HG03432 (cell line): ENCODE measurements at regions not wholly inside any gene's neighbourhood (a gene's known extent, or its start where the extent isn't known, plus 50 kb on each side); places are given as distances from the start of the nearest gene placed in this dataset.

Experiments
- ATAC-seq: cut with Tn5 transposase; IDR thresholded peaks from one replicate; pipeline ENCODE4 v1.9.1; 2021; ENCODE audit warnings: mild to moderate bottlenecking, moderate library complexity; ENCODE audit not compliant: unreplicated experiment

DNA sequence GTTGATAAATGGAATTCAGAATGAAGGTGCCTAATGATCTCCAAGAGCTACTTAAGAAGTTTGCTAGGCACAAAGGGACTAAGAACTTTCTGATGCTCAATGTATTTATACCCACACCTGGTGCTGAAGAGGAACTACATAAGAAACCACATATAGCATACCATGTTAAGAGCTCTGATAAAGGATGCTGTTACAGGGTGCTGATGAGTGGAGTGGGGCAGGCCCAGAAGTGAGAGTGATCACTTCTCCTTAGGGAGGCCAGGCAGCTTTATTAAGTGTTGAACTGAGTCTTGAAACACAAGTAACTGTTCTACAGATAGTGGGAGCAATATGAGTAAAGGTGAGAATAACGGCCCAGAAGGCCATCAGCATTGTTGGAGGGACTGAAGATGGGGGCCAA lies 68.3 kb upstream of the CHRDL1 start:
- ATAC-seq: no peak

GRCh38 chrX:110858565-110858964 lies 62.9 kb upstream of the CHRDL1 start:
- no peak for ATAC-seq

GRCh38 chrX:110853610-110854009 lies 58.0 kb upstream of the CHRDL1 start:
- ATAC-seq: peak; percentile 55

- ATAC-seq: peak; percentile 44
Measured at GRCh38 chrX:110852180-110852579, 56.6 kb upstream of the CHRDL1 start.

DNA sequence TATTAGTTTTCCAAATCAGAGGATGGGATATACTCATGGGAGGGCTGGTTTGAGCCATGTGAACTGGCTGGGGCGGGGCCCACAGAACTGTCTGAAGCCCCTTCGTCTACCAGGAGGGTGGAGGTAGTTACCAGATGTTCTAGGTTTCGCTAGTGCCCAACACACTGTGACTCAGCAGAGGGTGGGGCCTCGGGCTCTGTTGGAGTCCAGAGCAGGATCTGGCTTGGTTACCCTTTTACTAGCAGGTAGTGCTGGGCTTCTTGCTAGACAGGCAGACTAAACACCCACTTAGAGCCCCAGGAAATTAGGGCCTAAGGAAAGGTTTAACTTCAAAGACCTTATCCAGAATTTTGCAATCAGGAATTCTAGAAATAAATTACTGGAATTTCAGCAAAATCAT lies 56.2 kb upstream of the CHRDL1 start:
- no peak for ATAC-seq

DNA sequence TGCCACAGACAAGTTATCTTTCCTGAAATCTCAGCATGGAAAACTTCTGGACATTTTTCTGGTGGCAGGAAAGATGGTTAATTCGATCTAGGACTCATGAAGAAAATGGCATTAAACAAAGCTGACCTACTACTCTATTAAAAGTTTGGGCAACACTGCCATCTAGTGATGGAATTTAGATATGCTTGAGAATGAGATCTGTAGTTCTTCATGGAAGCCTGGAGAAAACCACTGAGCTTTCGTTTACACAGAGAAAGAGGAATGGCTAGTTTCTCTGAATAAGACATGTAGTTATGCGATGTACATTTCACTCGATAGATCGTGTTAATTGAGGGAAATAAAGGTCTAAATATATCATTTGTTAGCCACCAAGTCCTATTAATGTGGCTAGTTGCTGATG lies 51.7 kb upstream of the CHRDL1 start:
- ATAC-seq: no peak

GRCh38 chrX:110846071-110846470 lies 50.5 kb upstream of the CHRDL1 start:
- no peak for ATAC-seq
